ENCODE measurements at regions not wholly inside any gene's neighbourhood (a gene's known extent, or its start where the extent isn't known, plus 50 kb on each side); places are given as distances from the start of the nearest gene placed in this dataset.

- H3K4me1 ChIP-seq = no peaks in the 10 kb centered on the region
- no peaks in the 10 kb centered on the region for H3K9me3 ChIP-seq
- H3K36me3 ChIP-seq = no peaks in the 10 kb centered on the region
- TF ChIP-seq POLR2AphosphoS5 (IDR thresholded peaks at IDR 0.05; ENCODE audit: insufficient read depth in 1 of 2, low read depth in 1 of 2) (no peak), CTCF (IDR thresholded peaks at IDR 0.05) (no peak)
- H3K4me3 ChIP-seq = no peak overlapping the region
- intact Hi-C loops (cut with DNase I) = no loop called here
- H3K27me3 ChIP-seq = no peaks in the 10 kb centered on the region
- peak overlapping the region; percentile 48 for H3K27ac ChIP-seq
- DNase-seq (ENCODE audit: extremely low spot score in 2 of 2) = no peak
Observed at GRCh38 chr7:38068461-38068860, 109.6 kb upstream of the STARD3NL start.

GRCh38 chr7:38069052-38069451, 109.0 kb upstream of the STARD3NL start:
- H3K4me1 ChIP-seq = no peaks in the 10 kb centered on the region
- H3K4me3 ChIP-seq = no peak overlapping the region
- H3K27ac ChIP-seq = peak overlapping the region; percentile 48
- intact Hi-C loops (cut with DNase I) = no loop called here
- H3K36me3 ChIP-seq = no peaks in the 10 kb centered on the region
- TF ChIP-seq POLR2AphosphoS5 (IDR thresholded peaks at IDR 0.05; ENCODE audit: insufficient read depth in 1 of 2, low read depth in 1 of 2) (no peak), CTCF (IDR thresholded peaks at IDR 0.05) (no peak), POLR2A (IDR thresholded peaks at IDR 0.05) (no peak)
- DNase-seq (ENCODE audit: extremely low spot score in 2 of 2) = no peak
- H3K27me3 ChIP-seq = no peaks in the 10 kb centered on the region
- H3K9me3 ChIP-seq = no peaks in the 10 kb centered on the region

GRCh38 chr7:38070718-38071117, 107.3 kb upstream of the STARD3NL start:
- TF ChIP-seq CTCF (IDR thresholded peaks at IDR 0.05) (peak in 1 of 3 experiments; percentile 10), POLR2AphosphoS5 (IDR thresholded peaks at IDR 0.05; ENCODE audit: insufficient read depth in 1 of 2, low read depth in 1 of 2) (no peak), POLR2A (IDR thresholded peaks at IDR 0.05) (no peak)
- no peaks in the 10 kb centered on the region for H3K9me3 ChIP-seq
- no peaks in the 10 kb centered on the region for H3K27me3 ChIP-seq
- intact Hi-C loops (cut with DNase I) = no loop called here
- no peak overlapping the region for H3K27ac ChIP-seq
- DNase-seq (ENCODE audit: extremely low spot score in 2 of 2) = no peak
- H3K4me1 ChIP-seq = no peaks in the 10 kb centered on the region
- H3K4me3 ChIP-seq = no peak overlapping the region
- no peaks in the 10 kb centered on the region for H3K36me3 ChIP-seq

GRCh38 chr7:38086857-38087256, 91.2 kb upstream of the STARD3NL start:
- H3K4me1 ChIP-seq = no peaks in the 10 kb centered on the region
- H3K27ac ChIP-seq = no peak overlapping the region
- H3K4me3 ChIP-seq = no peak overlapping the region
- no peaks in the 10 kb centered on the region for H3K27me3 ChIP-seq
- TF ChIP-seq POLR2A (IDR thresholded peaks at IDR 0.05) (no peak), POLR2AphosphoS5 (IDR thresholded peaks at IDR 0.05; ENCODE audit: insufficient read depth in 1 of 2, low read depth in 1 of 2) (no peak), CTCF (IDR thresholded peaks at IDR 0.05) (no peak)
- no peak for DNase-seq (ENCODE audit: extremely low spot score in 2 of 2)
- no peaks in the 10 kb centered on the region for H3K9me3 ChIP-seq
- H3K36me3 ChIP-seq = no peaks in the 10 kb centered on the region
- intact Hi-C loops (cut with DNase I) = no loop called here

GRCh38 chr7:38102507-38102906, 75.5 kb upstream of the STARD3NL start:
- no peak for DNase-seq (ENCODE audit: extremely low spot score in 2 of 2)
- intact Hi-C loops (cut with DNase I) = loop anchor here (10.0 kb wide), 1 partner anchor 208 kb away; no protein-coding TSS in a partner anchor
- Histone ChIP-seq H3K9me3 (no peaks in the 10 kb centered on the region), H3K27me3 (no peaks in the 10 kb centered on the region), H3K4me1 (no peaks in the 10 kb centered on the region), H3K4me3 (no peak overlapping the region), H3K36me3 (no peaks in the 10 kb centered on the region), H3K27ac (no peak overlapping the region)
- TF ChIP-seq CTCF (IDR thresholded peaks at IDR 0.05) (no peak), POLR2A (IDR thresholded peaks at IDR 0.05) (no peak), POLR2AphosphoS5 (IDR thresholded peaks at IDR 0.05; ENCODE audit: insufficient read depth in 1 of 2, low read depth in 1 of 2) (no peak)

Data from vagina (tissue), 2 donors.